Pancreas (tissue), 10 donors: ENCODE measurements at regions not wholly inside any gene's neighbourhood (a gene's known extent, or its start where the extent isn't known, plus 50 kb on each side); places are given as distances from the start of the nearest gene placed in this dataset.

Experiments used
- ATAC-seq, 4 donors: fragments of 200-7000 bp; cut with Tn5 transposase; one replicate each; pipeline versions ENCODE4 v1.8.0 to v1.9.1; 2020; ENCODE audit warnings: mild to moderate bottlenecking in 4 of 4, moderate library complexity in 4 of 4
- DNase-seq, 6 donors: peaks; one replicate each; pipeline ENCODE4 v3.0.0-alpha.2; 2020
- FAIRE-seq: peaks from 2 replicates; lab custom pipeline; 2012; peaks lifted over from hg19 to GRCh38; lab: Jason Lieb, UNC
- H3K27ac ChIP-seq, 4 donors: fragments of 200-600 bp; sonication (generic); 1 replicate in 3 of 4; 2 replicates in 1 of 4; pipeline versions ENCODE4 v1.5.0 to v1.8.0; 2020
- H3K27me3 ChIP-seq, 4 donors: fragments of 200-600 bp; one replicate each; pipeline ENCODE4 v1.8.0; 2021
- H3K36me3 ChIP-seq, 3 donors: fragments of 200-600 bp; sonication (generic) in 1 of 3; one replicate each; pipeline versions ENCODE4 v1.5.0 to v1.8.0; 2020 to 2021
- H3K4me1 ChIP-seq, 3 donors: fragments of 200-600 bp; one replicate each; pipeline ENCODE4 v1.8.0; 2021
- H3K4me3 ChIP-seq, 4 donors: fragments of 200-600 bp; sonication (generic) in 2 of 4; one replicate each; pipeline versions ENCODE4 v1.5.0 to v1.8.0; 2020 to 2021
- H3K9me3 ChIP-seq, 4 donors: fragments of 200-600 bp; one replicate each; pipeline ENCODE4 v1.8.0; 2021
- WGBS, 2 donors: extraction: QIAGEN DNeasy Blood & Tissue Kit; methylation state at CpG; one replicate each; pipeline ENCODE4 v1.1.7; 2013; 5-methylcytosine and 5-hydroxymethylcytosine counted together
- intact Hi-C, 3 donors: fragments of 100-400 bp; cut with DNase I; formaldehyde crosslinking; loops; one replicate each; pipeline versions ENCODE4 v1.11.1 to v1.14.2; 2022
- TF ChIP-seq, protein P1 (sequence below), 4 donors: fragments of 200-600 bp; sonication (generic) in 3 of 4; IDR thresholded peaks; one replicate each; pipeline versions ENCODE4 v1.5.0 to v1.8.0; 2021; ENCODE audit warnings: antibody characterized with exemption in 4 of 4
- donor health status: healthy with polysubstance abuse.
- donor health status: DM: no; HTN: no; CAD: no; lungs with moderate emphysema.
- donor health status: DM: no; HTN: no; CAD: no.
- donor health status: control.
- donor health status: control.
- donor health status: Bipolar disorder and iron deficiency.
- donor health status: DM: yes; HTN: yes; CAD: no.
- donor health status: DM: no; HTN: no; CAD: no.
- donor health status: DM: no; HTN: no; CAD: no.
- donor health status: DM: yes; HTN: yes; CAD: no.

DNA sequence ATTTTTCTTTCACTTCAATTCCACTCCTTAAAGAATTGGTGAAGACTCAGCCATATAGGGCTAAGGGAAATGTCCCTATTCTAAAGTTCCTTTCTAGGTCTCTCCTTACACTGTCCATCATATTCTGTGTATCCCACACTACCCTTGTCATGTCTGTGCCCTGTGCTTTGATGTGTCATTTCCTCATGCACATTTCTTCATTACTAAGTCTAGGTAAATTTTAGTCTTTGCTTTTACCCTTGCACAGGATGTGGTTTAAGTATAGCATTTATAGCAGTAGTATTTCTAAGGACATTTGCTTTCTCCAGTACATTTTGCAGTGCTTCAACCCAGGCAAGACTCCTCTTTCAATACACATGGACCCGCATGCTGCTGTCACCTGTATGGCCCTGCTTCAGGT is 221.5 kb upstream of the ACVR2A start:
- Histone ChIP-seq H3K27ac (no peak overlapping the region), H3K4me1 (no peaks in the 10 kb centered on the region), H3K36me3 (no peaks in the 10 kb centered on the region), H3K4me3 (no peak overlapping the region), H3K27me3 (no peaks in the 10 kb centered on the region), H3K9me3 (no peaks in the 10 kb centered on the region)
- FAIRE-seq = no peak
- TF ChIP-seq, protein P1, sequence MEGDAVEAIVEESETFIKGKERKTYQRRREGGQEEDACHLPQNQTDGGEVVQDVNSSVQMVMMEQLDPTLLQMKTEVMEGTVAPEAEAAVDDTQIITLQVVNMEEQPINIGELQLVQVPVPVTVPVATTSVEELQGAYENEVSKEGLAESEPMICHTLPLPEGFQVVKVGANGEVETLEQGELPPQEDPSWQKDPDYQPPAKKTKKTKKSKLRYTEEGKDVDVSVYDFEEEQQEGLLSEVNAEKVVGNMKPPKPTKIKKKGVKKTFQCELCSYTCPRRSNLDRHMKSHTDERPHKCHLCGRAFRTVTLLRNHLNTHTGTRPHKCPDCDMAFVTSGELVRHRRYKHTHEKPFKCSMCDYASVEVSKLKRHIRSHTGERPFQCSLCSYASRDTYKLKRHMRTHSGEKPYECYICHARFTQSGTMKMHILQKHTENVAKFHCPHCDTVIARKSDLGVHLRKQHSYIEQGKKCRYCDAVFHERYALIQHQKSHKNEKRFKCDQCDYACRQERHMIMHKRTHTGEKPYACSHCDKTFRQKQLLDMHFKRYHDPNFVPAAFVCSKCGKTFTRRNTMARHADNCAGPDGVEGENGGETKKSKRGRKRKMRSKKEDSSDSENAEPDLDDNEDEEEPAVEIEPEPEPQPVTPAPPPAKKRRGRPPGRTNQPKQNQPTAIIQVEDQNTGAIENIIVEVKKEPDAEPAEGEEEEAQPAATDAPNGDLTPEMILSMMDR (IDR thresholded peaks at IDR 0.05) = no peak
- WGBS, 2 donors = 97% methylated on average over 1 of the region's 1 CpG
- no peak for DNase-seq
- no peak for ATAC-seq
- intact Hi-C loops = no loop called here

DNA sequence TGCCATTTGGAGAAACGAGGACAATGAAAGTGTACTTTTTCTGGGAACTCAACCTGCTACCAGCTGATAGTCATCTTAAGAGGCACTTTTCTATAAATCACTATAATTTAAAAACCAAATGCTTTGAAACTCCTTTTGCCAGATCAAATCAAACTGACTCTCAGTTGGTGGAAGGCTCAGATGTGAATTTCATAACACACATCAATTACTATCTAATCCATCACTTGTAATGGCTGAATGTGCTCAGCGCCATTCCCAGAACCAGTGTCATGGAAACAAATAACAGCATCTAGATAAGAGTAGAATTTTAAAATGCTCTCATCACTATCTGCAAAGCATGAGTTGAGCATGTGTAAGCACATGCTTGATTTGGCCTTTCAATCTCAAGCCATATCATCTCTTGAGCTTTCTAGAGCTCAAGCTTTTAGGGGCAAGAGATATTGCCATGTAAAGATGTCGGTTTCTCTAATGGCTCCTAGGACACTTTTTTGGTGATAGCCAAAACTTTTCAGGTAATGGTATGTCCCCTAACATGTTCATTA is 223.1 kb upstream of the ACVR2A start:
- no peaks in the 10 kb centered on the region for H3K9me3 ChIP-seq
- intact Hi-C loops = no loop called here
- no peaks in the 10 kb centered on the region for H3K27me3 ChIP-seq
- no peaks in the 10 kb centered on the region for H3K4me1 ChIP-seq
- no peak overlapping the region for H3K27ac ChIP-seq
- 73 to 81% methylated on average over 3 of the region's 3 CpGs for WGBS, 2 donors
- H3K4me3 ChIP-seq = no peak overlapping the region
- DNase-seq (no peak), FAIRE-seq (no peak), ATAC-seq (no peak)
- TF ChIP-seq, protein P1 (IDR thresholded peaks at IDR 0.05) = no peak
- no peaks in the 10 kb centered on the region for H3K36me3 ChIP-seq

DNA sequence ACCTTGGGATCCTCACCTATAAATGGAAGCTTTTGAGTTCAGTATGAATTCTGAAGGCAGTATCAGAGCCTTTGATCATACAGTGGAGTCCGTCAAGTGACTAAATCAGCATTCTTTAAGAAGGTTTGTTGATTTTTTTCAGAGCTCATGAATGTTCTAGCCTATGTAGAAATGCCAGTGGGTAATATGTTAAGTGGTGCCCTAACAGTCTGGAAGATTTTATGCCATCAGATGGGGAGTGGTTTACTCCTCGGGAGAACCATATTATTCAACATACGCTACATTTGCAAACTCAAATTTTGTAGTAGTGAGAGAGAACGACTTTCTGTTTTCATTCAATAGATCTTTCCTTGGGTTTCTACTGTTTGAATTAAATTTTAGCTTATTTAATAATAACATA is 225.0 kb upstream of the ACVR2A start:
- intact Hi-C loops = no loop called here
- no peak for DNase-seq
- Histone ChIP-seq H3K4me3 (no peak overlapping the region), H3K27me3 (no peaks in the 10 kb centered on the region), H3K9me3 (no peaks in the 10 kb centered on the region), H3K27ac (no peak overlapping the region), H3K4me1 (no peaks in the 10 kb centered on the region), H3K36me3 (no peaks in the 10 kb centered on the region)
- TF ChIP-seq, protein P1 (IDR thresholded peaks at IDR 0.05) = no peak
- FAIRE-seq = no peak
- ATAC-seq = no peak
- WGBS, 2 donors = 91 to 92% methylated on average over 4 of the region's 4 CpGs

DNA sequence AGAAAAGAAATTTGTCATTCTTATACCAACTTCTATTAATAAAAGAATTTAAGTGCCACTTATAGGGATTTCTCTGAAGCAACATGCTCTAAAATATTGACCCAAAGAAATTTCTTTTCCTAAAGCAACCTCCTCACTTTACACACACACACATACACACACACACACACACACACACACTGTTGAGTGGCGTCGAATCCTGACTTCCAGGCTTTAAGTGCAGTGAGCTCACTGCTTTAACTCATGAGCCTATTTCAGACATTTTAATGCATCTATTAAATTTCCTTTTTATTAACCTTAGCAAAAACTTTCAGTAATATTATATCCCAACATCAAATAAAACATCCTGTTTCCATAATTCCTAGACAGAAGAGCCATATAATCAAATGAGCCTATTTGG is 229.1 kb upstream of the ACVR2A start:
- no peaks in the 10 kb centered on the region for H3K9me3 ChIP-seq
- intact Hi-C loops = no loop called here
- H3K4me3 ChIP-seq = no peak overlapping the region
- H3K36me3 ChIP-seq = no peaks in the 10 kb centered on the region
- ATAC-seq (no peak), DNase-seq (no peak), FAIRE-seq (no peak)
- 64 to 67% methylated on average over 2 of the region's 2 CpGs for WGBS, 2 donors
- no peaks in the 10 kb centered on the region for H3K27me3 ChIP-seq
- TF ChIP-seq, protein P1 (IDR thresholded peaks at IDR 0.05) = no peak
- no peak overlapping the region for H3K27ac ChIP-seq
- no peaks in the 10 kb centered on the region for H3K4me1 ChIP-seq

DNA sequence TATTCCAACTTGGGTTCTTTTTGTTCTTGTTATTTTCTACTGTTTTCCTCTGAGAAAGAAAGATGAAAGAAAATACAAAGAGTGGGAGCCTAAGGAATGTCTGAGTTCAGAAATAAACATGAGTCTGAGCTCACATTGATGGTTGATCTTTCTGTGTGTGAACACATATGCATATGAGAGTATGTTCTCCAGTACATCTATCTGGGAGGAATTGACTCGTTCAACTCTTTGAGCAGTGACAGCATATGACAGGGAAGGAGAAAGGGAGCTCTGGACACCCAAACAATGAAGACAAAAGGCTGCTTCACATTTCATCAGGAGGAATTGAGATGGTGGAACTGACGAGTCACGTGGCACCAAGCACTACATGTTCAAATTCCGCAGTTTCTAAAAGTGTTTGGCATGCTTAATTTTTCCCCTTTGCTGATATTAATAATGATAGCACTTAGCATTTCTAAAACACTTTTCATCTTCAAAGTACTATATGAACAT is 229.8 kb upstream of the ACVR2A start:
- FAIRE-seq (no peak), DNase-seq (no peak), ATAC-seq (no peak)
- H3K27ac ChIP-seq = no peak overlapping the region
- no peaks in the 10 kb centered on the region for H3K4me1 ChIP-seq
- no peaks in the 10 kb centered on the region for H3K27me3 ChIP-seq
- no peaks in the 10 kb centered on the region for H3K9me3 ChIP-seq
- 87 to 94% methylated on average over 4 of the region's 4 CpGs for WGBS, 2 donors
- TF ChIP-seq, protein P1 (IDR thresholded peaks at IDR 0.05) = no peak
- no peak overlapping the region for H3K4me3 ChIP-seq
- no peaks in the 10 kb centered on the region for H3K36me3 ChIP-seq
- intact Hi-C loops = no loop called here
